GM18520 (cell line): ENCODE measurements at regions not wholly inside any gene's neighbourhood (a gene's known extent, or its start where the extent isn't known, plus 50 kb on each side); places are given as distances from the start of the nearest gene placed in this dataset.

Source experiments
- ATAC-seq: cut with Tn5 transposase; IDR thresholded peaks from one replicate; pipeline ENCODE4 v1.9.1; 2021; ENCODE audit not compliant: unreplicated experiment

- ATAC-seq: no peak
Observed at GRCh38 chr13:74891610-74892009, 590.4 kb downstream of the TBC1D4 start.

GRCh38 chr13:74889321-74889720 lies 592.6 kb downstream of the TBC1D4 start:
- no peak for ATAC-seq

- ATAC-seq: no peak
Observed at GRCh38 chr13:74886502-74886901, 595.5 kb downstream of the TBC1D4 start.

DNA sequence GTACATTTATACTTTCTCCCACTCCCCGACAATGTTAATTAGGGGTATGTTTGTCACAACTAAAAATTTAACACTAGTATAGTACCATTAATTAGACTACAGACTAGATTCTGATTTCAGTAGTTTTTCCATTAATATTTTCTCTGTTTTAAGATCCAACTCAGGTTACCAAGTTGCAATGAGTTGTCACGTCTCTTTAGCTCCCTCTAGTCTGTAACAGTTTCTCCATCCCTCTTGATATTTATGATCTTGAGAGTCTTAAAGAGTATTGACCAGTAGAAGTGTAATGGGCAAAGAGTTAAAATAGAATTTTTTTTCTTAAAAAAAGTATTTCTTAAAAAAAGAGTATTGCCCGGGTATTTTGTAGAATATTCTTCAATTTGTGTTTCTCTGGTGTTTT lies 598.1 kb downstream of the TBC1D4 start:
- ATAC-seq: no peak

GRCh38 chr13:74871369-74872070 lies 610.4 kb downstream of the TBC1D4 start:
- ATAC-seq: no peak

- no peak for ATAC-seq
Observed at GRCh38 chr13:74870865-74871264, 611.1 kb downstream of the TBC1D4 start.

DNA sequence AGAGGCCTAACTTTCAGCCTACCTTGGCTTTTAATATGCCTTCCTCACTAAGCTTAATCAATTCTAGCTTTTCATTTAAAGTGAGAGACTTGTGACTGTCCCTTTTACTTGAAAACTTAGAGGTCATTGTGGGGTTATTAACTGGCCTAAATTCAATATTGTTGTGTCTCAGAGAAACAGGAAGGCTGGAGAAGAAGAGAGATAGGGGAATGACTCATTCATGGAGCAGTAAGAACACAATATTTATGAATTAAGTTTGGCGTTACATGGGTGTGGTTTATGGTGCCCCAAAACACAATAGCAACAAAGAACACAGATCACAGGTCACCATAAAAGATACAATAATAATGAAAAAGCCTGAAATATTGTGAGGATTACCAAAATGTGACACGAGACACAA lies 612.1 kb downstream of the TBC1D4 start:
- ATAC-seq: no peak

DNA sequence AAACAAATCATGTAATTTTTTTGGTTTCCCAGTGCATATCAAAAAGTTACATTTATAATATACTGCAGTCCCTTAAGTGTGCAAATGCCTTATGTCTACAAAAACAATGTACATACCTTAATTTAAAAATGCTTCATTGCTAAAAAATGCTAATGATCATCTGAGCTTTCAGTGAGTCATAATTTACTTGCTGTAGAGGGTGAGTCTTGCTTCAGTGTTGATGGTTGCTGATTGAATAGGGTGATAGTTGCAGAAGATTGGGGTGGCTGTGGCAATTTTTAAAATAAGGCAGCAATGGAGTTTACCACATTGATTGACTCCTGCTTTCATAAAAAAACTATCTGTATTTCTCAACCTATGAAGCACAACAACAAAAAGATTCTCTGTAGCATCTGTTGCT lies 613.9 kb downstream of the TBC1D4 start:
- ATAC-seq: no peak

- ATAC-seq: no peak
Observed at GRCh38 chr13:74867460-74867859, 614.5 kb downstream of the TBC1D4 start.

- no peak for ATAC-seq
Observed at GRCh38 chr13:74866101-74866500, 615.9 kb downstream of the TBC1D4 start.

GRCh38 chr13:74865656-74866055 lies 616.3 kb downstream of the TBC1D4 start:
- ATAC-seq: no peak

DNA sequence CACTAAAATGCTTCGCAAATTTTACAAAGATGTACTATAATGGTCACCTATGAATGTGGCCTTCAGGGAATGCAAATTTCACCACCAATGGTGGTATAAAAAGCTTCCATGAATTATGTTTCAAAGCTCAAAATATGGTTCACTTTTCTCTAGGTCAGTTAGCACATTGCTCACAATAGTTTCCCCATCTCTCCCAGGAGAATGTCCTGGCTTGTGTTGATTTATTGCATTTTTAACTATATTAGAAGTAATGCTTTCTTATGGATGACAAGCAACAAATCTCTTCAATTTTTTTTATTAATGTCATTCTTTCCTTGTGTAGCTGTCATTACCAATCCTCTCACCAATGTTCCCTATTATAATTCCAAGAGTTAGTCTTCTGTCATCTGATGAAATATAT lies 621.2 kb downstream of the TBC1D4 start:
- ATAC-seq: no peak

DNA sequence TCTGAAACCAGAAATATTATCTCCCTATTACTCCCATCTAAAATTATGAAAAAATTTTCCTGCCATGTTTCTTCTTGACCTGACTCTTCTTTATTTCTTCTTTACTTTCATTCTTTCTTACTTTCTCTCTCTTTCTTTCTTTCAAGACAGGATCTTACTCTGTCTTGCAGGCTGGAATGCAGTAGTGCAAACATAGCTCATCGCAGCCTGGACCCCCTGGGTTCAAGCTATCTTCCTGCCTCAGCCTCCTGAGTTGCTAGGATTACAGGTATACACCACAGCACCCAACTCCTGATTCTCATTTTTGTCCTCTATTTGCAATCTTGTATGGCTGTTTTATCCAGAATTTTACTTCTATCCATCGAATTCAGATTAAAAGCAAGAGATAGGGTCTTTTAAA lies 631.1 kb downstream of the TBC1D4 start:
- no peak for ATAC-seq

DNA sequence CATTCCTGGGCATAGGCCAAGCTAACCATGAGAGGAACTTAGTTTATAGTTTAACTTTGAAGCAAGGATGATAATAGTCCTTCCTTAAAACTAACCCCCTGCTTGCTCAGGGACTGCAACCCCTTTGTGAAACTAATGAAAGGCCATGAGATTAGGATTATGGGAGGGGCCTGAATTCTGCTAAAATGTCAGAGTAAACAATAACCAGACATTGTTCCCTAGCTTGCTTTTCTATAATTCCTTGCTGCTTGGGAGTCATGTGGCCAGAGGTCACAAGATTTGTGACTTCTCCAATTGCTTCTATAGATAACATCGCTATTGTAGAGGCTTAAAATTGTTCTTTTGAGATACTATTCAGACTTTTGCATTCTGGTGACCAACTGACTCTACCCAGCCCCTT lies 634.0 kb downstream of the TBC1D4 start:
- no peak for ATAC-seq

- ATAC-seq: no peak
Observed at GRCh38 chr13:74845806-74846205, 636.2 kb downstream of the TBC1D4 start.

DNA sequence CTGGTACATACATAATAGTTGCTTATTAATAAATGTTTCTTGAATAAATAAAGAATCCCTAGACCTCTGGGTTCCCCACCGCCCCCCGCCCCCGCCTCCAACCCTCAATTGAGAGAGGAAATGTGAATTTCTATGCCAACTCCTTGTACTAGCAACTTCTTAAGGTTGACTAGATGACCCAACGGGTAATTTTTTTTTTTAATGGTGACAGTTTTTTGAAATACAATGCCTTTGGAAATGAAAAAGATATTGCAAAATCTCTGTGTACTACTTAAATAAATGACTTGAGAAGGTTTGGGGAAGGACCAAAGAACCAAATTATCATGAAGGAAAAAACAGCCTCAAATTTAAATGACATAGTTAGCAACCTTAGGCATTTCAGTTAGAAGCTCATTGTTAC lies 640.3 kb downstream of the TBC1D4 start:
- ATAC-seq: no peak

DNA sequence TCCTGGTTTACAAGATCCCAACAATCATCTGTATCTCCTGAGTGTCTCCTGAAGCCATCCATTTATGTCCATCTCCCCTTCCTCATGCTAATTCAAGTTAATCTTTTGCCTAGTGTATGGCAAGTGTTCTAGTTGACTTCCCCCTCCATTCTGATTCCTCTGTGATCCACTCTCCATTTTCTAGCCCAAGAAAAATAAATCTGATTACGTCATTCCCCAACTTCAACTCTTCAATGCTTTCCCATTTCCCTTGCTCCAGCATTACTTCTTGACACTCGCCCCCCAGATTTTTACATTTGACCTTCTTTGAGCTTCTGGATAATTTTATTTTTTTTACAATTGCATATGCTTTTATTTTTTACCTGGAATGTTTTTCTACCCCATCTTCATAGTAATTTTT lies 640.8 kb downstream of the TBC1D4 start:
- no peak for ATAC-seq

DNA sequence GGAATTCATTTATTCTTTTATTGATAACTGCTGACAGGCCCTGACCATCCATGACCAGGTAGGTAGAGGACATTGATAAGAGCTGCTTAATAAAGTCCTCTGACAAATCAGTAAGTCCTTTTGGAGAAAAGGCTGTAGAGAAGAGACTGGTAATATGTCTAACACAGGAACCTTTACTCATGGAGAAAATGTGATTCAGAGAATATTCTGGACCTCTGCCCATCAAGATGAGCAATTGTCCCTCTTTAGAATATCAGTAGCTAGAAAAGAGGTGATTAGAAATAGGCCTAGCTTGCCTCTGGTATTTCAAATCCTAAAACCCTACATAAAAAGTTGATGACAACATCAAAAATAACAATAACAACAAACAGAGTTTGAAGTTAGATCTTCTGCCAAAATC lies 642.3 kb downstream of the TBC1D4 start:
- ATAC-seq: no peak

DNA sequence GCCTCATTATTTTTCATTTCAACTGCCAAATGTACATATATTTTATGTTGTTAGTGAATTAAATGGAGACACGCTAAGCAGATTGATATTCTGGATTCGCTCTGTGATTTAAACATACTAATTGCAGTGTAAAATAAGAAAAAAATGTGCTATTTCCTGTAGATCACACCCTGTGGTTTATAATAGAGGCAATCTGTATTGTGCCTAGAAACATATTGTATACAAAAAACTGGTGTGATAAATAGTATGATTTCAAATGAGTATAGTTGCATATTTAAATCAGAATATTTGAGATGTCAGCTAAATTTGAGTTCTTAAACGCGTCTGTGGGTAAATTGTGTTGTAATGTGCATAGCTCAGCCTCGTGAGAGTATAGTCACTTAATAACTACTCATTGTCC lies 643.9 kb downstream of the TBC1D4 start:
- no peak for ATAC-seq

- no peak for ATAC-seq
Observed at GRCh38 chr13:74836628-74837027, 645.3 kb downstream of the TBC1D4 start.

DNA sequence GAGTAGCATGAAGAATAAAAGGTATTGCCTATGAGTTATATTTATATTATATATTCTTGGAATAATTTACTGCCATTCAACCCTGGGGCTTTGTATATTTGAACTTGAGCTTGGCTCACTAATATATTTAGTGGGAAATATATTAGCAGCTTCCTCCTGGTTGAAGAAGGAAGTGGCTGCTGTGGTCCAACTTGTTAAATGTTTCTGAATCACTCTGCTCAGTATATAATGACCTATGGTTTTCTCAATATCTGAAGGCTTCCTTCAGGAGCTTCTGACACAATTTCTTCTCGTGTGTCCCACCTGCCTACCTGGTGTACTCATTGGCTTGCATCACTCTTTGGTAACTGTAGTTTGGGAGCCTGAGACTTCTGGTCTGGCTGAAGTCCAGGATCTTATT lies 646.4 kb downstream of the TBC1D4 start:
- no peak for ATAC-seq

GRCh38 chr13:74825938-74826246 lies 656.1 kb downstream of the TBC1D4 start:
- ATAC-seq: no peak

DNA sequence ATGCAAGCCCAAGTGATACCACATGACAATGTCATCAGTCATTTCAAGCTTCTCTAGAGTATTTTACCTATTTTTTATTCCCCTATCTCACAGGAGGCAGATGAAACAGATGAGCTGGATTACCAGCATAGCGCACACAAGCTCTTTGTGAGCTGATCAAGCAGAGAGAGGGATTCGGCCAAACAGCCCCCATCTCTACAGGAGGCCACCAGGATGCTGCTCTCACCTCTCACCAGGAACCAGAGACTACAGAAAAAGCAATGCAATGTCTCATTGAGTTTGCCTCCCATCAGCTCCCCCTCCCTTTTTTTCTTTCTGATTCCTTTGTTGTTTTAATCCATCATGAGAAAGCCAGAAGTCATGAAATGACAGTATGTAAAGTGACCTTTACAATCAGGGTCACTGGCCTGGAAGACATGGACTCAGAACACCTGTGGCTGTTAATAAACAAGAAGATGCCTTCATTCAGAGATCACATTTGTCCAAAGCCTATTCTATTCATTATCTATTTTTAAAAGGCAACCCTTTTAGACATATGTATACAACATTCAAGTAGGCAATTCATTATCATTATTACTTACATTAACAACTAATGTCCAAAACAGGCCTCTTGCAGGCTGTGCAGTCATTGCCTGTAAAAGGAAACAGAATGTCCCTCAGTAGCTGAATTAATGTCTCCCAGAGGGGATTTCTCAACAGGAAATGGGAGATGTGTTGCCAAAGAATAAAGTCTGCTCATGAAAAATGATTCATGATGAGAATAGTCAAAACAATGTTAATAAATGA lies 656.6 kb downstream of the TBC1D4 start:
- ATAC-seq: no peak
